ENCODE measurements at regions not wholly inside any gene's neighbourhood (a gene's known extent, or its start where the extent isn't known, plus 50 kb on each side); places are given as distances from the start of the nearest gene placed in this dataset.

DNA sequence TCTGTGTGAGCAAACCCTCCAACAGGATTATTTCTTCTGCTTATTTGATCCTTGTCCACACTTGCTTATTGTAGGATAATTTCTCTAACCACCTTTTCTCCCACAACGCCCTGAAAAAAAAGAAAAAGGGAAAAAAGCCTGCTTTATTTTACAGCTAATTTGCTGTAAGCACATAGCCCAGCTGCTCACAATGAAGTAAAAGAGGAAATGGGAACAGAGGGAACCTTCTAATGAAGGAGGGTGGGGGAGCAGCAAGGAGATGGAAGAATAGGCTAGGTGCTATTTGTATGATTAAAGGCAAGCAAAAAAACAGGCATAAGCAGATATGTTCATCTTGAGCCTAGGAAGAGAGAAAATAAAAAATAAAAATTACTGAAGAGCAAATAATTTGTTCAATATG, 331.6 kb downstream of the TXNL1 start:
- DNase-seq (ENCODE audit: low spot score) = no peak
- no peak overlapping the region for H3K4me3 Mint-ChIP-seq
- Histone ChIP-seq H3K9ac (no peak overlapping the region), H3K79me2 (ENCODE audit: low read depth) (no peaks in the 10 kb centered on the region), H3K27ac (no peak overlapping the region), H3K4me2 (peak overlapping the region; percentile 24), H2AFZ (replicated peaks) (no peak overlapping the region), H3K27me3 (no peaks in the 10 kb centered on the region), H3K4me1 (peaks cover 13% of the 10 kb centered on the region), H4K20me1 (ENCODE audit: low read depth) (no peaks in the 10 kb centered on the region), H3F3A (ENCODE audit: low read depth) (no peaks in the 10 kb centered on the region), H3K36me3 (no peaks in the 10 kb centered on the region), H3K4me3 (no peak overlapping the region), H3K9me3 (ENCODE audit: low read depth) (no peaks in the 10 kb centered on the region)
- H3K27me3 Mint-ChIP-seq (ENCODE audit: insufficient read depth, low read depth) = peaks cover 2% of the 10 kb centered on the region
- H3K9me3 Mint-ChIP-seq = no peaks in the 10 kb centered on the region
- H3K4me1 Mint-ChIP-seq = peaks cover 21% of the 10 kb centered on the region
- H3K36me3 Mint-ChIP-seq = no peaks in the 10 kb centered on the region
- TF ChIP-seq, protein P1, sequence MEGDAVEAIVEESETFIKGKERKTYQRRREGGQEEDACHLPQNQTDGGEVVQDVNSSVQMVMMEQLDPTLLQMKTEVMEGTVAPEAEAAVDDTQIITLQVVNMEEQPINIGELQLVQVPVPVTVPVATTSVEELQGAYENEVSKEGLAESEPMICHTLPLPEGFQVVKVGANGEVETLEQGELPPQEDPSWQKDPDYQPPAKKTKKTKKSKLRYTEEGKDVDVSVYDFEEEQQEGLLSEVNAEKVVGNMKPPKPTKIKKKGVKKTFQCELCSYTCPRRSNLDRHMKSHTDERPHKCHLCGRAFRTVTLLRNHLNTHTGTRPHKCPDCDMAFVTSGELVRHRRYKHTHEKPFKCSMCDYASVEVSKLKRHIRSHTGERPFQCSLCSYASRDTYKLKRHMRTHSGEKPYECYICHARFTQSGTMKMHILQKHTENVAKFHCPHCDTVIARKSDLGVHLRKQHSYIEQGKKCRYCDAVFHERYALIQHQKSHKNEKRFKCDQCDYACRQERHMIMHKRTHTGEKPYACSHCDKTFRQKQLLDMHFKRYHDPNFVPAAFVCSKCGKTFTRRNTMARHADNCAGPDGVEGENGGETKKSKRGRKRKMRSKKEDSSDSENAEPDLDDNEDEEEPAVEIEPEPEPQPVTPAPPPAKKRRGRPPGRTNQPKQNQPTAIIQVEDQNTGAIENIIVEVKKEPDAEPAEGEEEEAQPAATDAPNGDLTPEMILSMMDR (IDR thresholded peaks at IDR 0.05) = no peak
- no peak for TF ChIP-seq EZH2phosphoT487 (IDR thresholded peaks at IDR 0.05)
- TF ChIP-seq EZH2 (IDR thresholded peaks at IDR 0.05) = no peak
- H3K27ac Mint-ChIP-seq = no peak overlapping the region

DNA sequence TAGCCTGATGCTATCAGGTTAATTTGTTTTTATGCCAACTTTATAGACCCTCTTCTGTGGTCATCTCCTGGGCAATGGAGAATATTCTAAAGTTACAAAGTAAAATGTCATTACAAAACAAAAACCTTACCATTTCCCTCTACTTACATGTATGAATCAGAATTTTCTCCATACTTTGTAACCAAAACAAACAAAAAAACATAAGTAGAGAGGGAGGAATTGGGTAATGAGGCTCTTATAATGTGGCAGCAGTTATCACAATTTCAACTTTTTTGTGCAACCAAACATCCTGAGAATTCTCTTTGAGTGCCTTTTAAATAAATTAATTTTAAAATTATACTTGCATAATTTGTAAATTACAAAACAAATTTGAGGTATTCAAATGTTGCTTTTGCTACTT, 332.8 kb downstream of the TXNL1 start:
- Mint-ChIP-seq H3K36me3 (no peaks in the 10 kb centered on the region), H3K27ac (no peak overlapping the region), H3K4me1 (peaks cover 24% of the 10 kb centered on the region), H3K4me3 (no peak overlapping the region), H3K9me3 (no peaks in the 10 kb centered on the region), H3K27me3 (ENCODE audit: insufficient read depth, low read depth) (peaks cover 2% of the 10 kb centered on the region)
- Histone ChIP-seq H3K36me3 (no peaks in the 10 kb centered on the region), H3K4me1 (peaks cover 16% of the 10 kb centered on the region), H2AFZ (replicated peaks) (no peak overlapping the region), H3K27ac (no peak overlapping the region), H3K9me3 (ENCODE audit: low read depth) (no peaks in the 10 kb centered on the region), H3F3A (ENCODE audit: low read depth) (no peaks in the 10 kb centered on the region), H3K27me3 (no peaks in the 10 kb centered on the region), H3K4me2 (no peak overlapping the region), H3K9ac (no peak overlapping the region), H3K79me2 (ENCODE audit: low read depth) (no peaks in the 10 kb centered on the region), H3K4me3 (no peak overlapping the region), H4K20me1 (ENCODE audit: low read depth) (no peaks in the 10 kb centered on the region)
- no peak for DNase-seq (ENCODE audit: low spot score)
- TF ChIP-seq, protein P1 (IDR thresholded peaks at IDR 0.05) = no peak
- no peak for TF ChIP-seq EZH2phosphoT487 (IDR thresholded peaks at IDR 0.05)
- TF ChIP-seq EZH2 (IDR thresholded peaks at IDR 0.05) = no peak

DNA sequence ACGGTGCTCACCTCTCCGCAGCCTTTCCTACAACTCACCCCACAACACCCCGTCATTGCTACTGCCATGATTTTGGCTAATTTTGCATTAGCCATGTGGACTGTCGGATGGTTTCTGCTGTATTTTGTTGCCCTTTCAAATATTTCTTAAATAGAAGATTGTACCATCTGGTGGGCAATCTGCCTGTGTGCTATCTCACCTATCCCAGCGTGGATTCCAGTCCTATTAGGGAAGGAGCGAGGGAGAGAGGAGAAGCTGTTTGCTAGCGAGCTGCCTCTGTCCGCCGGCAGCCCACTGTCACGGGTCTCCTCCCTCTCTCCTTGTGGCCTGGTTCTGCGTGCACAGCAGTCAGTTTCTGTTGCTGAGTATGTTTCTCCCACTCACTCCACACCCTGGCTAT, 336.2 kb downstream of the TXNL1 start:
- H3K9me3 ChIP-seq (ENCODE audit: low read depth) = no peaks in the 10 kb centered on the region
- H3K9ac ChIP-seq = no peak overlapping the region
- H3K4me1 ChIP-seq = peaks cover 15% of the 10 kb centered on the region
- no peak overlapping the region for H3K4me2 ChIP-seq
- no peak for DNase-seq (ENCODE audit: low spot score)
- H3K79me2 ChIP-seq (ENCODE audit: low read depth) = no peaks in the 10 kb centered on the region
- H3F3A ChIP-seq (ENCODE audit: low read depth) = no peaks in the 10 kb centered on the region
- no peaks in the 10 kb centered on the region for H3K27me3 ChIP-seq
- TF ChIP-seq, protein P1 (IDR thresholded peaks at IDR 0.05) = no peak
- TF ChIP-seq EZH2phosphoT487 (IDR thresholded peaks at IDR 0.05) = no peak
- no peak for TF ChIP-seq EZH2 (IDR thresholded peaks at IDR 0.05)
- H3K4me3 ChIP-seq = no peak overlapping the region
- H3K36me3 ChIP-seq = no peaks in the 10 kb centered on the region
- H4K20me1 ChIP-seq (ENCODE audit: low read depth) = no peaks in the 10 kb centered on the region
- Mint-ChIP-seq H3K27ac (no peak overlapping the region), H3K4me3 (no peak overlapping the region), H3K9me3 (no peaks in the 10 kb centered on the region), H3K4me1 (peaks cover 19% of the 10 kb centered on the region), H3K36me3 (no peaks in the 10 kb centered on the region), H3K27me3 (ENCODE audit: insufficient read depth, low read depth) (peaks cover 2% of the 10 kb centered on the region)
- no peak overlapping the region for H2AFZ ChIP-seq (replicated peaks)
- H3K27ac ChIP-seq = no peak overlapping the region
